ENCODE measurements at regions not wholly inside any gene's neighbourhood (a gene's known extent, or its start where the extent isn't known, plus 50 kb on each side); places are given as distances from the start of the nearest gene placed in this dataset.

GRCh38 chr13:50320271-50320862 lies 305.1 kb downstream of the KCNRG start:
- TF ChIP-seq CTCF (IDR thresholded peaks at IDR 0.05), result no peak
- TF ChIP-seq ZFX (IDR thresholded peaks at IDR 0.05; ENCODE audit: borderline replicate concordance), result no peak
